ENCODE measurements at regions not wholly inside any gene's neighbourhood (a gene's known extent, or its start where the extent isn't known, plus 50 kb on each side); places are given as distances from the start of the nearest gene placed in this dataset.

DNA sequence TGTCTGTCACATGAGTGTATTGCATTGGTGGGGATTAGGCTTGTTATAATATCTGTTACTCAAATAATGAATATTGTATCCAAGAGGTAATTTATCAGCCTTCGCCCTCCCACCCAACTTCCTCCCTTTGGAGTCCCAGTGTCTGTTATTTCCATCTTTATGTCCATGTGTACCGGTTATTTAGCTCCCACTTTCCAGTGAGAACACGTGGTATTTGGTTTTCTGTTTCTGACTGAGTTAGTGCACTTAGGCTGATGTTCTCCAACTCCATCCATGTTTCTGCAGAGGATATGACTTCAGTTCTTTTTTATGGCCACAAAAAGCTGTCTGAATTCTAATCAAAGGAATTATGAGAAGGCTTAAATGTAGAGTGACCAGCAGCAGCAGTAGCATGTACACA lies 104.0 kb upstream of the ARHGAP28 start:
- H3K9me3 Mint-ChIP-seq (ENCODE audit: unreplicated experiment) = no peaks in the 10 kb centered on the region
- DNase-seq (ENCODE audit: low spot score) = no peak
- H3K4me1 Mint-ChIP-seq (ENCODE audit: unreplicated experiment) = no peaks in the 10 kb centered on the region
- H3K27me3 Mint-ChIP-seq (ENCODE audit: unreplicated experiment) = no peaks in the 10 kb centered on the region
- H3K27ac Mint-ChIP-seq (ENCODE audit: unreplicated experiment) = no peak overlapping the region
- TF ChIP-seq, protein P1, sequence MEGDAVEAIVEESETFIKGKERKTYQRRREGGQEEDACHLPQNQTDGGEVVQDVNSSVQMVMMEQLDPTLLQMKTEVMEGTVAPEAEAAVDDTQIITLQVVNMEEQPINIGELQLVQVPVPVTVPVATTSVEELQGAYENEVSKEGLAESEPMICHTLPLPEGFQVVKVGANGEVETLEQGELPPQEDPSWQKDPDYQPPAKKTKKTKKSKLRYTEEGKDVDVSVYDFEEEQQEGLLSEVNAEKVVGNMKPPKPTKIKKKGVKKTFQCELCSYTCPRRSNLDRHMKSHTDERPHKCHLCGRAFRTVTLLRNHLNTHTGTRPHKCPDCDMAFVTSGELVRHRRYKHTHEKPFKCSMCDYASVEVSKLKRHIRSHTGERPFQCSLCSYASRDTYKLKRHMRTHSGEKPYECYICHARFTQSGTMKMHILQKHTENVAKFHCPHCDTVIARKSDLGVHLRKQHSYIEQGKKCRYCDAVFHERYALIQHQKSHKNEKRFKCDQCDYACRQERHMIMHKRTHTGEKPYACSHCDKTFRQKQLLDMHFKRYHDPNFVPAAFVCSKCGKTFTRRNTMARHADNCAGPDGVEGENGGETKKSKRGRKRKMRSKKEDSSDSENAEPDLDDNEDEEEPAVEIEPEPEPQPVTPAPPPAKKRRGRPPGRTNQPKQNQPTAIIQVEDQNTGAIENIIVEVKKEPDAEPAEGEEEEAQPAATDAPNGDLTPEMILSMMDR (IDR thresholded peaks at IDR 0.05; ENCODE audit: unreplicated experiment) = no peak
- H3K36me3 Mint-ChIP-seq (ENCODE audit: low read depth, unreplicated experiment) = no peaks in the 10 kb centered on the region
- no peak overlapping the region for H3K4me3 Mint-ChIP-seq (ENCODE audit: unreplicated experiment)

DNA sequence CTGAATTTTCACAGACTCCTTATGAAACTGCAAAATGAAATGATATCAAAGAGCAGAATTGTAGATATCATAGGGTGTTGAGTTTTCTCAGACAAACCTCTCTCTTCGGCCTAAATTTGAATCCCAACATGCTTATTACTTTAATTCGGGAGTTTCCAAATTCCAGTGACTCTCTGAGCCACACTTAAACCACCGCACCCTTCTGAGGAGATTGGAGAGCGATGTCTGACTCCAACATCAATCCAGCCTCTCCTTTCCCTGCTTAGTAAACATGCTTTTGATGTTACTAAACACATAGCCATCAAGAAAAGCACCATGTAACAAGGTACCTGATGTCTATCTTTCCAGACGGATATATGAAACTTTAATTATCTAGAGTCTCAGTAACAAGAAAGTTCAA lies 103.1 kb upstream of the ARHGAP28 start:
- no peak overlapping the region for H3K4me3 Mint-ChIP-seq (ENCODE audit: unreplicated experiment)
- H3K4me1 Mint-ChIP-seq (ENCODE audit: unreplicated experiment) = no peaks in the 10 kb centered on the region
- no peak overlapping the region for H3K27ac Mint-ChIP-seq (ENCODE audit: unreplicated experiment)
- TF ChIP-seq, protein P1 (IDR thresholded peaks at IDR 0.05; ENCODE audit: unreplicated experiment) = no peak
- no peaks in the 10 kb centered on the region for H3K36me3 Mint-ChIP-seq (ENCODE audit: low read depth, unreplicated experiment)
- DNase-seq (ENCODE audit: low spot score) = no peak
- no peaks in the 10 kb centered on the region for H3K27me3 Mint-ChIP-seq (ENCODE audit: unreplicated experiment)
- H3K9me3 Mint-ChIP-seq (ENCODE audit: unreplicated experiment) = no peaks in the 10 kb centered on the region

DNA sequence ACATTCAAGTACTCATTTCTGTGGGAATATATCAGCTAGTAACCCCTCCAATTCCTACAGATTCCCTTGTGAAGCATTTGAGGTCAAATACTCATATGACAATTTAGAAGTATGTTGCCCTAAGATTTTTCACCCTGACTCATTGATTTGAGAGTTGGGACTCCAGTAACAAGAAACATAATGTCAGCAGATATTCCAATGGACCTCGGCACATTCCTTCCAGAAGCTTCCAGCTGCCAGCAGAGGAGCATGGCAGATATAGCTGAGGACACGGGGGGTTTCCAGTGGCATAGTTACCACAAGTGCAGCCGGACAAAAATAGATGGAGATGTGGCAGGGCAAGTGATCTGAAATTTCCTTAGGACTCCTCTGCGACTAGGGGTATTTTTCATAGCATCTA lies 101.9 kb upstream of the ARHGAP28 start:
- no peak overlapping the region for H3K27ac Mint-ChIP-seq (ENCODE audit: unreplicated experiment)
- no peak for DNase-seq (ENCODE audit: low spot score)
- H3K4me3 Mint-ChIP-seq (ENCODE audit: unreplicated experiment) = no peak overlapping the region
- H3K36me3 Mint-ChIP-seq (ENCODE audit: low read depth, unreplicated experiment) = no peaks in the 10 kb centered on the region
- H3K9me3 Mint-ChIP-seq (ENCODE audit: unreplicated experiment) = no peaks in the 10 kb centered on the region
- TF ChIP-seq, protein P1 (IDR thresholded peaks at IDR 0.05; ENCODE audit: unreplicated experiment) = no peak
- H3K4me1 Mint-ChIP-seq (ENCODE audit: unreplicated experiment) = no peaks in the 10 kb centered on the region
- no peaks in the 10 kb centered on the region for H3K27me3 Mint-ChIP-seq (ENCODE audit: unreplicated experiment)

DNA sequence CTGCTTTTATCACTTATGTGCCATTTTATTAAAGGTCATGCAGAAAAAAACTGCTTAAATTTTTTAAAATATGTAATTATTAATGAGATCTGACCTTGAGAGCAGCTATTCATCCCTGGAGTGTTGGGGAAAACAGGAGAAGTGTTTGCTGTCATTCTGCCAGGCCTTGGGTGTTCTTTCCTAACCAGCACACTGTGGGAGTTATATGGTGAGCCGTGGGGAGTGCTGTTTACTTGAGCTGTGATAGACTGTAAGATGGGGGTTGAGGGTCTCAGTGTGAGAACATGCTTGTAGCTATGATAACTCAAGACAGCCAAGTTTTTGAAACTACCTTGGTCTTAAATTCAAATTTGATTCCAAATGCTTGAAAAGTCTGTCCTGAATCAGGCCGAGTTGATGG lies 101.3 kb upstream of the ARHGAP28 start:
- H3K4me3 Mint-ChIP-seq (ENCODE audit: unreplicated experiment) = no peak overlapping the region
- H3K36me3 Mint-ChIP-seq (ENCODE audit: low read depth, unreplicated experiment) = no peaks in the 10 kb centered on the region
- H3K27me3 Mint-ChIP-seq (ENCODE audit: unreplicated experiment) = no peaks in the 10 kb centered on the region
- H3K4me1 Mint-ChIP-seq (ENCODE audit: unreplicated experiment) = no peaks in the 10 kb centered on the region
- H3K9me3 Mint-ChIP-seq (ENCODE audit: unreplicated experiment) = no peaks in the 10 kb centered on the region
- DNase-seq (ENCODE audit: low spot score) = no peak
- H3K27ac Mint-ChIP-seq (ENCODE audit: unreplicated experiment) = no peak overlapping the region
- TF ChIP-seq, protein P1 (IDR thresholded peaks at IDR 0.05; ENCODE audit: unreplicated experiment) = no peak

DNA sequence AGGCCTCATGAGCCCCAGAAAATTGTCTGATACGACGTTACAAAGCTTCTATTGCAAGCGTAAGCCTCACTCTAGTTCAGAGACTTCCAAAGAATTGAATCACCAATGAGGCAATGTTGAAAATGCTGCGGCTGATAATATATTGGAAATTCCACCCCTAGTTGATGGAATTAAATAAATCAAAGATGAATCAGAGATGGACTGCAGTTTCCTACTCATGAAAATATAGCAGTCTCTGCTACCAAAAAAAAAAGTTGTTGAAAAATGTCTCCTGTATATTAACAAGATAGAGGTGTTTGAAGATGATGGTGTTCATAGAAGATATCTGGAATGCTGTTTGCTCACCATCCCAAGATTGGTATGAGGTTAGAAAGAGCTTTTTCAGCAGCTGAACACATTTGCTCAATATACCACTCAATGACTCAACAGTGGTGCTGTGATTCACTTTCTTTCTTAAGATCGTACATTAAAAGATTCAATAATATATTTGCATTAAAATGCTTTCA lies 99.8 kb upstream of the ARHGAP28 start:
- DNase-seq (ENCODE audit: low spot score) = no peak
- Mint-ChIP-seq H3K27ac (ENCODE audit: unreplicated experiment) (no peak overlapping the region), H3K9me3 (ENCODE audit: unreplicated experiment) (no peaks in the 10 kb centered on the region), H3K4me3 (ENCODE audit: unreplicated experiment) (no peak overlapping the region), H3K36me3 (ENCODE audit: low read depth, unreplicated experiment) (no peaks in the 10 kb centered on the region), H3K4me1 (ENCODE audit: unreplicated experiment) (no peaks in the 10 kb centered on the region), H3K27me3 (ENCODE audit: unreplicated experiment) (peaks cover under 1% of the 10 kb centered on the region)
- TF ChIP-seq, protein P1 (IDR thresholded peaks at IDR 0.05; ENCODE audit: unreplicated experiment) = no peak
